Activated CD4-positive, alpha-beta T cell treated with anti-CD3 and anti-CD28 coated beads, Interleukin-2, amount 10 ng/mL, durations not matched to agents 7 days and 5 days (primary cell): ENCODE measurements at regions not wholly inside any gene's neighbourhood (a gene's known extent, or its start where the extent isn't known, plus 50 kb on each side); places are given as distances from the start of the nearest gene placed in this dataset.

Experiments
- CTCF ChIA-PET: fragments of 350-600 bp; sonication (Branson Sonifier 250); formaldehyde crosslinking; loops from one replicate; lab custom pipeline; 2021; ENCODE audit warnings: antibody characterized with exemption; lab: Charles Lee
- POLR2A ChIA-PET: fragments of 350-600 bp; sonication (Branson Sonifier 250); formaldehyde crosslinking; loops from one replicate; lab custom pipeline; 2021; ENCODE audit warnings: antibody characterized with exemption; lab: Charles Lee
- DNase-seq: peaks from one replicate; pipeline ENCODE4 v3.0.0-alpha.2; 2020
- H3K27ac Mint-ChIP-seq: one replicate; pipeline ENCODE4 v1.8.0; 2021; ENCODE audit warnings: mild to moderate bottlenecking, moderate library complexity, mixed read lengths
- H3K27me3 Mint-ChIP-seq: one replicate; pipeline ENCODE4 v1.8.0; 2021; ENCODE audit warnings: mixed read lengths
- H3K36me3 Mint-ChIP-seq: one replicate; pipeline ENCODE4 v1.8.0; 2021; ENCODE audit warnings: low read depth, mixed read lengths
- H3K4me1 Mint-ChIP-seq: one replicate; pipeline ENCODE4 v1.8.0; 2021; ENCODE audit warnings: mixed read lengths
- H3K4me3 Mint-ChIP-seq: one replicate; pipeline ENCODE4 v1.8.0; 2021; ENCODE audit warnings: mild to moderate bottlenecking, moderate library complexity, mixed read lengths
- H3K9me3 Mint-ChIP-seq: one replicate; pipeline ENCODE4 v1.8.0; 2021; ENCODE audit warnings: mixed read lengths

- H3K4me1 Mint-ChIP-seq = no peaks in the 10 kb centered on the region
- CTCF ChIA-PET = no interaction called here
These were observed 298.1 kb upstream of the TMPO start for GRCh38 chr12:98217257-98217656.

GRCh38 chr12:98220636-98221035 lies 294.8 kb upstream of the TMPO start:
- peaks cover 4% of the 10 kb centered on the region for H3K27me3 Mint-ChIP-seq
- H3K9me3 Mint-ChIP-seq = no peaks in the 10 kb centered on the region

More at GRCh38 chr12:98217257-98217656, 298.1 kb upstream of the TMPO start:
- Mint-ChIP-seq H3K36me3 (no peaks in the 10 kb centered on the region), H3K27ac (no peak overlapping the region), H3K9me3 (no peaks in the 10 kb centered on the region), H3K27me3 (peaks cover 4% of the 10 kb centered on the region), H3K4me3 (no peak overlapping the region)
- POLR2A ChIA-PET = no interaction called here
- DNase-seq = no peak

GRCh38 chr12:98221243-98221808 lies 294.1 kb upstream of the TMPO start:
- POLR2A ChIA-PET = no interaction called here
- CTCF ChIA-PET = no interaction called here

More at GRCh38 chr12:98220636-98221035, 294.8 kb upstream of the TMPO start:
- no peak for DNase-seq
- H3K36me3 Mint-ChIP-seq = no peaks in the 10 kb centered on the region
- ChIA-PET CTCF (interaction anchor here (0.6 kb wide), 1 partner anchor 29 kb away, joined by 3 read pairs; no protein-coding TSS in a partner anchor), POLR2A (no interaction called here)
- no peak overlapping the region for H3K27ac Mint-ChIP-seq
- no peaks in the 10 kb centered on the region for H3K4me1 Mint-ChIP-seq
- no peak overlapping the region for H3K4me3 Mint-ChIP-seq

GRCh38 chr12:98222135-98222534 lies 293.3 kb upstream of the TMPO start:
- Mint-ChIP-seq H3K9me3 (no peaks in the 10 kb centered on the region), H3K4me3 (no peak overlapping the region), H3K4me1 (no peaks in the 10 kb centered on the region), H3K36me3 (no peaks in the 10 kb centered on the region), H3K27me3 (peaks cover 4% of the 10 kb centered on the region), H3K27ac (no peak overlapping the region)
- no peak for DNase-seq
- ChIA-PET POLR2A (no interaction called here), CTCF (no interaction called here)

More at GRCh38 chr12:98221243-98221808, 294.1 kb upstream of the TMPO start:
- Mint-ChIP-seq H3K27me3 (peaks cover 4% of the 10 kb centered on the region), H3K36me3 (no peaks in the 10 kb centered on the region), H3K4me1 (no peaks in the 10 kb centered on the region), H3K4me3 (no peak overlapping the region), H3K9me3 (no peaks in the 10 kb centered on the region), H3K27ac (no peak overlapping the region)
- DNase-seq = no peak

- no peaks in the 10 kb centered on the region for H3K36me3 Mint-ChIP-seq
- CTCF ChIA-PET = no interaction called here
- POLR2A ChIA-PET = no interaction called here
- no peaks in the 10 kb centered on the region for H3K9me3 Mint-ChIP-seq
- H3K27ac Mint-ChIP-seq = no peak overlapping the region
- H3K27me3 Mint-ChIP-seq = peaks cover 2% of the 10 kb centered on the region
- no peak for DNase-seq
- H3K4me3 Mint-ChIP-seq = no peak overlapping the region
- H3K4me1 Mint-ChIP-seq = no peaks in the 10 kb centered on the region
These were observed 290.7 kb upstream of the TMPO start for GRCh38 chr12:98224584-98225221.

GRCh38 chr12:98227162-98227561 lies 288.2 kb upstream of the TMPO start:
- H3K36me3 Mint-ChIP-seq = no peaks in the 10 kb centered on the region
- ChIA-PET CTCF (no interaction called here), POLR2A (no interaction called here)
- H3K27me3 Mint-ChIP-seq = no peaks in the 10 kb centered on the region
- DNase-seq = no peak
- no peak overlapping the region for H3K27ac Mint-ChIP-seq
- H3K4me3 Mint-ChIP-seq = no peak overlapping the region
- no peaks in the 10 kb centered on the region for H3K9me3 Mint-ChIP-seq
- H3K4me1 Mint-ChIP-seq = no peaks in the 10 kb centered on the region

GRCh38 chr12:98228683-98229539 lies 286.5 kb upstream of the TMPO start:
- CTCF ChIA-PET = no interaction called here
- H3K36me3 Mint-ChIP-seq = no peaks in the 10 kb centered on the region

GRCh38 chr12:98229540-98229924 lies 285.9 kb upstream of the TMPO start:
- Mint-ChIP-seq H3K4me3 (no peak overlapping the region), H3K27ac (no peak overlapping the region), H3K9me3 (no peaks in the 10 kb centered on the region), H3K36me3 (no peaks in the 10 kb centered on the region), H3K27me3 (peaks cover 3% of the 10 kb centered on the region), H3K4me1 (no peaks in the 10 kb centered on the region)
- no peak for DNase-seq
- ChIA-PET CTCF (no interaction called here), POLR2A (no interaction called here)

More at GRCh38 chr12:98228683-98229539, 286.5 kb upstream of the TMPO start:
- no peaks in the 10 kb centered on the region for H3K4me1 Mint-ChIP-seq
- H3K4me3 Mint-ChIP-seq = no peak overlapping the region
- H3K9me3 Mint-ChIP-seq = no peaks in the 10 kb centered on the region
- H3K27ac Mint-ChIP-seq = no peak overlapping the region
- peaks cover 3% of the 10 kb centered on the region for H3K27me3 Mint-ChIP-seq
- POLR2A ChIA-PET = no interaction called here
- DNase-seq = no peak

GRCh38 chr12:98232753-98233390 lies 282.5 kb upstream of the TMPO start:
- Mint-ChIP-seq H3K36me3 (no peaks in the 10 kb centered on the region), H3K27me3 (peaks cover 3% of the 10 kb centered on the region), H3K4me1 (no peaks in the 10 kb centered on the region), H3K4me3 (no peak overlapping the region), H3K9me3 (no peaks in the 10 kb centered on the region), H3K27ac (no peak overlapping the region)
- no peak for DNase-seq
- ChIA-PET CTCF (no interaction called here), POLR2A (no interaction called here)

GRCh38 chr12:98235301-98235700 lies 280.1 kb upstream of the TMPO start:
- ChIA-PET CTCF (no interaction called here), POLR2A (no interaction called here)
- no peaks in the 10 kb centered on the region for H3K9me3 Mint-ChIP-seq
- H3K4me1 Mint-ChIP-seq = no peaks in the 10 kb centered on the region
- H3K4me3 Mint-ChIP-seq = no peak overlapping the region
- no peak overlapping the region for H3K27ac Mint-ChIP-seq
- peaks cover 10% of the 10 kb centered on the region for H3K27me3 Mint-ChIP-seq
- no peak for DNase-seq
- H3K36me3 Mint-ChIP-seq = no peaks in the 10 kb centered on the region

GRCh38 chr12:98238515-98239130 lies 276.8 kb upstream of the TMPO start:
- no peaks in the 10 kb centered on the region for H3K4me1 Mint-ChIP-seq
- DNase-seq = no peak
- no peaks in the 10 kb centered on the region for H3K36me3 Mint-ChIP-seq
- CTCF ChIA-PET = no interaction called here
- H3K27ac Mint-ChIP-seq = no peak overlapping the region
- no peak overlapping the region for H3K4me3 Mint-ChIP-seq
- H3K9me3 Mint-ChIP-seq = no peaks in the 10 kb centered on the region
- POLR2A ChIA-PET = no interaction called here
- peaks cover 8% of the 10 kb centered on the region for H3K27me3 Mint-ChIP-seq

- peaks cover 7% of the 10 kb centered on the region for H3K27me3 Mint-ChIP-seq
- ChIA-PET CTCF (no interaction called here), POLR2A (no interaction called here)
- H3K4me3 Mint-ChIP-seq = no peak overlapping the region
- DNase-seq = no peak
- H3K36me3 Mint-ChIP-seq = no peaks in the 10 kb centered on the region
- H3K9me3 Mint-ChIP-seq = no peaks in the 10 kb centered on the region
- H3K27ac Mint-ChIP-seq = no peak overlapping the region
- no peaks in the 10 kb centered on the region for H3K4me1 Mint-ChIP-seq
These were observed 272.2 kb upstream of the TMPO start for GRCh38 chr12:98243190-98243589.
